Stimulated activated CD4-positive, alpha-beta T cell treated with anti-CD3 and anti-CD28 coated beads, Interleukin-1b, Interleukin-23, amount 100 ng/mL, for 1 hour (primary cell): ENCODE measurements at regions not wholly inside any gene's neighbourhood (a gene's known extent, or its start where the extent isn't known, plus 50 kb on each side); places are given as distances from the start of the nearest gene placed in this dataset.

Source experiments
- DNase-seq, 2 donors: peaks; one replicate each; pipeline ENCODE4 v3.0.0-alpha.2; 2020; ENCODE audit warnings: low read depth in 2 of 2

DNA sequence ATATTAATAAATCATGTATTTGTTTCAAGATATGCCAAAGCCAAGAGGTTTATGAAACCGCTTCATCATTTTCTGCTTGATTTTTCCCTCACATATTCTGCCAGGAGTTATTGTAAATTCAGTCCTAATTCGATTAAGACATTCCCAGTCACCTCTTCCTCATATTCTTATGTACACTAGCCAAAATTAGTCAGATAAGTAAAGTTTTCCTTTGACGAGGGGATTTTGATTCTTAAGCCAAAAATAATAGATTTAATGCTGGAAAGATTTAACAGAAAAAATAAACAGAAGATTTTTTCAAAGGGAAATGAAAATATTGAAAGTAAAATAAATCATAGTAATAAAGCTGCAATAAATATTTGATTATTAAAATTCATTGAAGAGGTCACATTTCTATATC, 51.0 kb upstream of the VEGFC start:
- no peak for DNase-seq

DNA sequence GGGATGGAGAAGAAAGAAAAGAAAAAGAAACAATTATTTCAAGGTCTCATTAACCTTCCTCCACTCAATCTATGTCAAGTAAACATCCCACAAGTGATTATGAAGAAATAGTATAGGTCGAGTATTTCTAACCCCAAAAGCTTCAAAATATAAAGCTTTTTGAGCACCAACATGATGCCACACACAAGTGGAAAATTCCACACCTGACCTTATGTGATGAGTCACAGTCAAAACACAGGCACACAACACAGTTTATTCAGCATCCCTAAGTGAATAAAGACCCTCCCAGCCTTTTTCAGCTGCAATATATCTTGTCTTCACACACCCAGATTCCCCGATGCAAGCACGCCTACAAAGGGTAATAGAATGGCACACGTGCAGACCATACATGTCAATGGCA, 51.7 kb upstream of the VEGFC start:
- DNase-seq, result no peak

DNA sequence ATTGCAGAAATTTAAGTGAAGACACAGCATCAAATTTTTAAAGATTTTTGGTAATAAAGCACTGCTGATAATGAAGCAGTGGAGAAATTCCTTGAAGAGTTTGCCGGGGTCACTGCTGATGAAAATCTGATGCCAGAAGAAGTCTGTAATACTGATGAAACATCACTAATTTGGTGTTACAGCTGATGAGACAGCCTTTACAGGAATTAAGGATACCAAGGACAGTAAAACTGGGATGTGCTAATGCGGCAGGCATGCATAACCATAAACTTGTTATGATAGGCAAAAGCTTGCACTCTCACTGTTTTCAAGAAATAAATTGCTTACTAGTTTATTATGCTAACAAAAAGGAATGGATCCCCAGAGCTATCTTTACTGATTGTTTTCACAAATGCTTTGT, 52.9 kb upstream of the VEGFC start:
- DNase-seq, result no peak

DNA sequence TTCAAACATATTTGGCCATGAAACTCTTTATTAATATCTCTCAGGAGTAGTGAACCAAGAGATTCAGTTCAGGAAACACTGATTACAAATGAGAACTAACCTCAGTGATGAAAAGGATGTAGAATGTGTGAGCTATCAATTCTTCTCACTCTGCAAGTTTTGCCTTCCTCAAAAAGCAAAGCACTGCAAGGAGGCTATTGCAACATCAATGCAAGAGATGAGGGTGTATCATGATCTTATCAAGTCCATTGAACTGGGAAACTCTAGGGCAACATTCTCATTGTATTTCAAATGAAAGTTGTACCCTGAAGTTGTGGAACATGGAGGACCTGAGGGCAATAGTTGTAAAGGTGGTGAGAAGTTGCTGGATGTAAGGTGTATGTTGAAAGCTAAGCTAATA, 56.4 kb upstream of the VEGFC start:
- DNase-seq, result no peak

DNA sequence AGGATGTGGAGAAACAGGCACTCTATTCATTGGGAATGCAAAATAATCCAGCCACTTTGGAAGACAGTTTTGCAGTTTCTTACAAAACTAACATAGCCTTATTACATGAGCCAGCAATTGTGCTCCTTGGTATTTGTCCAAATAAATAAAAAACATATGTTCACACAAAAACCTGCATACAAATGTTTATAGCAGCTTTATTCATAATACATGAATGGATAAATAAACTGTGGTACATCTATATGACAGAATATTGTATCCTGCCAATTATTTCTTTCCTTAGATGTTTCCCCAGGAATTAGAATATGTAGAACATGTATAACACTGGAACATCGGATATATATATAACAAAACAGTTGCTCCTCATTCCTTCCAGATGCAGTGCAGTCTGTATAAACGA, 57.7 kb upstream of the VEGFC start:
- DNase-seq, result no peak

DNA sequence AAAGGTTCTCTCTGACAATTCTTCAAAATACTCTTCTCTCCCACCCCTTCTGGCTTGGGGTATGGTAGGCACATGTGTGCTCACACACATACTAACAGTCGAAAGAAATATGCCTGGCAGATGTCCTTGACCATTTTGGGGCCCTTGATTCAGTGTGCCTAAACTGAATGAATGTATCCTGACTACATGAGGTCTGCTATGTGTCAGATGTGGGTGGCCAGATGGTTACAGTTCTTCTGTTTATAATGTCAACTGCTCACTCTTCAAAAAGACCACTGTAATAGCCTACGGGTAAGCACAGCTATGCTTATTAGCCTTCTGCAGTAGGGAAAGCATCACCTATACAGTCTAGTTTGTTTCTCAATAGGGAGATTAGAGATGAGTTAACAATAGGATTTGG, 63.7 kb upstream of the VEGFC start:
- no peak for DNase-seq

DNA sequence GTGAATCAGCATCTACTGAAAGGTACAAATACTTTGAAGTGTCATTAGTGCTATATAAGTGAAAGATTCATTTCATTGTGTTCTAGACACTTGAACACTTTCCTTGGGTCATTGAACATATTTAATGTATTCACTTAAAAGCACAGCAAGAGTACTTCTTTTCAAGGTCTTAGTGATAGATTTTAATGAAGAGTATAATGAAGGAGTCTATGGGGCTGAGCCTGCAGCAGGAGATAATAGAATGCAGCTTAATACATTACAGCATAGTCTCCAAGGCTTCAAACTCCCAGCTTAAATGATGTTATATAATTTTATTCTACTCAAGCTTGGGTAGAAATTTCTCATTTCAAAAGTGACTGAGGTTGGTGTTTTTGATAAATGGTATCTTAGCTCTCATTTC, 66.1 kb upstream of the VEGFC start:
- no peak for DNase-seq

DNA sequence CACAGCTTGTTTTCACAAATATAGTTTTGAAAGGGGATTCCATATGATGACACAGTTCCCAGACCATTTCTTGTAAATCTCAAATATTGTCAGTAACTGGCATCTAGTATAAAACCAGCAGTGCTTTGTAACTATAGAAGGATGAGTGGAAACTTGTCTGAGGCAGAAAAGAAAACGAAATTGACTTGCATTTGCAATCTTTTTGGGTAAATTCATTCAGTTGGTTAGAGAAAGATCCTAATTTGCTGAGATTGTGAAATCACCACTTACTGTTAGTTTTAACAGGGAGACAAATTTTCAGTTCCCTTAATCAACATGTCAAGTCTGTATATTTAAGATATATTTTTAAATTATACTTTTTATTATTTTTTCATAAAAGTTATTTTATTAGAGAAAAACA, 71.5 kb upstream of the VEGFC start:
- DNase-seq, result no peak

DNA sequence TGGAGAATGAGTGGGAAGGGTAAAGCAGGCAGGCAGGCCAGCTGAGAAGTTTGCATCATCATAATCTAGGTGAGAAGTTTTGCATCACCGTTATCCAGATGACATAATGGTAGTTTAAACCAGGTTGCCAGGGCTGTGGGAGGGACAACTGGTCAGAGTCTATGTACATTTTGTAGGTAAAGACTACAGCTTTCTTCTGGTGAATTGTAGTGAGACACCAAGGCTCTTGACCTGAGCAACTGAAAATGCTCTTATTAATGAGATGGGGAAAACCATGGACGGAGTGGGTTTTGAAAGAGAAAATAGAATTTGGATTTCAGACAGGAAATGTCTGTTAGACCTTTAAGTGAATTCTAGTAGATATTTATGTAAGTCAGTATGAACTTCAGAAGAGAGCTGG, 76.0 kb upstream of the VEGFC start:
- DNase-seq, result no peak

DNA sequence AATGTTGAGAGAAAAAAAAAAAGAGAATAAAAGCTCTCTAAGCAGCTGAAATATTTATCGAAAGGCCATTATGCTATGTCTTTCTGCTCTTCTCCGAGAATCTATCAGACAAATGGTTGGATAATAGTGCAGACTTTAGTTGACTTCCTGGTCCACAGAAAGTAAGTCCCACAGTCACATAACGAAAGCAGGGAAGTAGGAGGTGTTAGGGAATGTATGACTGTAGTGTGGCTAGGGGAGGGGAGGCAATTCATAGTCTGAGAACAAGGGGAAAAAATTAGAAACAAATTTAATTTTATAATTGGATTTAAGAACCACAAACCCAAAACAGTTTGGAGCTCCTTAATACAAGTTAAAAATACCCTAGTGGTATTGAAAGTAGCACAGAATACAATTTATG, 79.7 kb upstream of the VEGFC start:
- no peak for DNase-seq

DNA sequence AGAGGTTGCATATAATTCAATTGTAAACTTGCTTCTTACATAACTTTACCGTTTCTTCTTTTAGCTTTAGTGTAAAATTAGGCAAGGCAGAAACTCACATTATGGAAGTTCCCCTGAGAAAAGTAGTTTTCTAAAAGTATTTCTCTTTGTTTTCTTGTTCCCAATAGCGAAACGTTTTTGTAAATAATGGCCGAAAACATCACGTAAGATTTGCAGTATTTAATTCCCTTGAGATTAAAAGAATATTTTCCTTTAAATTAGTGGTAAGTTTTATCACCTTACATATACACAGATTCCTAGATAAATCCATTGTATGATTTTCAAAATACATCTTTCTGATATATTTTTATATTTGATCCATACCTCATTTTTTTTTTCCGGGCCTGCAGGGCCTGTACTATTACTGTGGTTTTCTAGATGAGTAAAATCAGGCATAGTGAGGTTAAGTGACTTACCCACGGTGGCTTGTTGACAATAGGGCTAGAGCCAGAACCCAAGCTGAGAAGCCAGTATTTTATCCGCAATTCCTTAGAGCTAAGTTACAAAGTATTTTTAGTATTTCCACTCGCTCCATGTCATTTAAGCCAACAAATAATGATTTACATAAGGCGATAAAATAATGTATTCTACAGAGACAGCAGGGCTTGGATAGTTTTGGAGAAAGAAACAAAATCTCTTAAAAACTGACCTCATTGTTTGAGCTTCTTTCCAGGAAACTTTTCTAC, 82.2 kb upstream of the VEGFC start:
- no peak for DNase-seq

DNA sequence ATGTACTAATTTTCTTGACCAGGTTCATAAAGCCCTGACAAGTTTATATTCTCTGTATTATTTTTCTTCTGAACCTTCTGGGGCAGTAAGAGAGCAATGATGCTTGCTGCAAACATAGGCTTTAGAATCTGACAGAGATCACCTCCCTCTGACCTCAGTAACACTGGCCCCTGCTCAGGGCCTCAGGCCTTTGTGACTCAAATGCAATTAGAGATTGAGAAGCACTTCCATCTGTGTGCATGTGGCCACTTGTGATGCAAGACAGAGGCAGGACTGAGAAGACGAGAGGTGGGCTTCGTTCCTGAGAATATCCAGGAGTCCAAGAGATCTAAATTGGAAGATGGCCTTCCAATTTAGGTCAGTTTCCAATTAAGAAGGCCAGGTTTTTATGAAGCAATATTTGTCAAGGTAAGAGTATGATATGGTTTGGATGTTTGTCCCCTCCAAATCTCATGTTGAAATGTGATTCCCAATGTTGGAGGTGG, 82.8 kb upstream of the VEGFC start:
- DNase-seq, result no peak

DNA sequence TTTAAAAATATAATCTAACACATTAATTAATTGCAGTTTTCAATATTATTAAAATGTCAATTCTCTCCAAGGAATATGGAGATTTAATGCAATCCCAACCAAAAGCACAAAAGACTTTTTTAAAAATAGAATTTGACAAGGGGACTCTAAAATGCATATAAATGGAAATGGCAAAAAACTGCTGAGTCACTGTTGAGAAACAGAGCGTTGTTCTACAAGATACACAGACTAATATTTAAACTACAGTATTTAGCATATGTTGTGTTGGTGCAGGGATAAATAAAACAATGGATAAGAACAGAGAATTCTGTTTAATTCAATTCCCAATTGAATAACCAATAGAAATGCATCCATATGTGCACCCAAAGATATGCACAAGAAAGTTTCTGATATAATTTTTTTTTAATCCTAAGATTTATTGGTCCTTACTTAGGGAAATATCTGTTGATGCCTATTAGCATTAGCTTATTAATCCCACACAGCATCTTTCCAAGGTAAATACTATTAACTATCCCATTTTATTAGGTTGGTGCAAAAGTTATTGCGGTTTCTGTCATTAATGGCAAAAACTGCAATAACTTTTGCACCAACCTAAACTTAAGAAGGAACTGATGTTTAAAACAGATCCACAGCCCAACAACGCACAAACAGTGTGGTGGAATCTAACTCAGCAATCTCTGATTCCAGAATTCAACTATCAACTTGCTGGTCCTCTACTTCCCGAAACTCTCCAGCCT, 86.8 kb upstream of the VEGFC start:
- no peak for DNase-seq

DNA sequence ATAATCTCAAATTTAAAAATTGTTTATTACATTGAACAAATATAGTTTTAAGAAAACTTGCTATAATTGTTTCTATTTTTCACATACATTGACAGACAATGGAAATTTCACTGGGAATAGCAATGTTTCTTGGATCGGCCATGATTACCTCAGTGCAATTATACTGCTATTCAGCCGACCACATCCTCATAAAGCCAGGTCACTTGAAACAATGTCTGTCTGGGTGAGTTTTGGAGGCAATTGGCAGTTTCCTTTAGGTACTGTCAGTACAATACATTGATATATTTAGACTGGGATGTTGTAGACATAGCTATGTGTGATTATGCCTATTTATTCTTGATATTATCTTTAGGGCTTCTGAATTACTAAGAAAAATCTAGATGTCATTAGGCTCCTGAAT, 89.5 kb upstream of the VEGFC start:
- DNase-seq, result no peak

DNA sequence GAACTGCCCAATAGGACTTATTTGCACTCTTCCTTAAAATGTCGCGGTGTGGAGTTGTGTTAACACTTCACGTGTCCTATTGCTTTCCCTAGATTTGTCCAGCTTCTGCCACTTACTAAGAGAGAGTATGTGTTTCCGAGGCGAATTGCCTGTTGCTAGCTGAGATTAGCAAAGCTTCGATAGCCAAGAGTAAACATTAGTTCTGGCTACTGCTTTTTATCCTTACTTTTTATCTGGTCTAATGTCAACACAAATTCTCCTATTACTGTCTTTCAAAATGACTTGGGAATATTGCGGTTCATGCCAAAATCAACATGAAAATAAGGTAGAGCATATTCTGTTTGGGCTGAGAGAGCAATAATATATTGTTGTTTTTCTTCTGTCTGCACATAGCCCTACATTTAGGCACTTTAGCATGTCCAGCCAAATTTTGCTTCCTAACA, 90.4 kb upstream of the VEGFC start:
- no peak for DNase-seq

DNA sequence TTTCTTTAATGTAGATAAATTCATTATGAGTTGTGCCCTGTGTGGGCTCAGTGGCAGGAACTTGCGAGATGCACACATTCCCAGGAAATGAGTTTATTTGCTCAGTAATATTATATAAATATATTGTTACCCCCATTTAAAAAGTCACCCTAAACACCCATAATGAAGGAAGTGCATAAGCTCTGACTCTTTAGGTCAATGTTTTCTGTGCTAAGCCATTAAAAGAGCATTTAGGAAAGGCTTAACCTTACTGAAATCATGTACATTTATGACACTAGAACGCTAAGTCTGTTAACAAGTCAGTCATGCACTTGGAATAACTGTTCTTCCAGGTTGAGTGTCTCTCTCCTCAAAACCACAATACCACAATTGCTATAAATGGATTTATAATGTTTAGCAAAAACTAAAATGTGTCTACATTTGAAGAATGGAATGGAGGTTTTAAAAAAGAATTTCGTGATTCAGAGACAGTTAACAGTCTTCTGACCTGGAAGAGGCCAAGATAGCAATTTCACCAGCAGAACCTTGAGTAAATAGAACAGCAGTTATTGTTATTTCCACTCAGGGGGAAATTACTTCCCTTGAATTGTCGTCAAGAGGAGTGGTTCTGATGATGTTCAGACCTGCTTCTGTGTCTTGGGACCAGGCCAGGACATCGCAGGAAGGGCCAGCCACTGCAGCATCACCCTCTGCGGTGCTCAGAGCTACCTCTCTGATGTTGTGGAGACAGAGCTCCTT, 91.1 kb upstream of the VEGFC start:
- no peak for DNase-seq

DNA sequence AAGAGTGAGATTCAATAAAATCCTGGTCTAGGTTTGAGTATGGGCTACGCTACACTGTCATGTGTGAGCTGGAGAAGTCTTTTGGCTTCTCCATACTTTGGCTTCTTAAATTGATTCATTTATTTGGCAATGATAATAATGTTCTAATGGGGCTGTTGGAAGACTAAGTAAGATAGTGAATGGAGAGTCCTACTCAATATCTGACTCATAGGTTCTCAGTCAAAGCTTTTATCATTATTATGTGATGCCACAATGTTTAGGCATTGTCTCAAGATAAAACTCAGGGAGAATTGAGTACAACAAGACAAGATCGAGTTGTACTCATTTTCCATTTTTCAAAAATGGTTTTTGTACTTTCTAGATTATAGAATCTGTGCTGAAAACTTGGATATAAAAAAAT, 92.5 kb upstream of the VEGFC start:
- DNase-seq, result no peak

DNA sequence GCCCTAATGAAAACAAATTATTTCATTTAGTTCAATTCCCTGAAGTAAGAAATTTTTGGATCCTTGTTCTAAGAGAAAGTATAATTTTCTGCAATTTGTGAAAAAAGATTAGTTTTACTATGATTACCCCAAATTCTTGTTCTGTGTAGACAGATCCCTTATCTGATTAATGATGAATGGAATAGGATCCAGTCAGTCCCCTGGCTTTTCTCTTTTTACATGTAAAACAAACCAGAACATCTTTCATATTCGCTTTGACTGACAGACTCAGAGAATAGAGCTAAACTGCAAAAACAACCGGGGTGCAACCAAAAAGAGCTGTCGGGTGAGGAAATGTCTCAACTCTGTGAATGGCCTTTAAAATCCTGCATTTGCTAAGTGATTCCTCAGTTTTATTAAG, 93.4 kb upstream of the VEGFC start:
- no peak for DNase-seq

DNA sequence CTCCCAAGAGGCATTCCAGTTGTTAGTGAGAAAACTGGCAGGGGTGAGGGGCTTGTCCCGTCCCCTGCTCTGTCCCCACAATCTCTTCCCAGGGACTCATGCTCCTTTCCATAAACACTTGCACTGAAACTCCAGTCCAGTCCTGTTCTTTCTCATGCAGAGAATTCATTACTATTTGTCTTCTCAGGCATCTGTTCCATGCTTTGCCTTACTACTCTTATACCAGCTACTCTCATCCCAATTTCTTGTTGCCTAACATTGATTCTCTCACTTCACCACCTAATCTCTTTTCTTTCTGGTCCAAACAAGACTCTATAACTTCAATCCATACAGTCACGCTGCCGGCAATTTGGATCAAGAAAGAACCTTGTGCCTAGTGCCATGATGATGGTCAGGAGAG, 97.1 kb upstream of the VEGFC start:
- DNase-seq, result no peak

DNA sequence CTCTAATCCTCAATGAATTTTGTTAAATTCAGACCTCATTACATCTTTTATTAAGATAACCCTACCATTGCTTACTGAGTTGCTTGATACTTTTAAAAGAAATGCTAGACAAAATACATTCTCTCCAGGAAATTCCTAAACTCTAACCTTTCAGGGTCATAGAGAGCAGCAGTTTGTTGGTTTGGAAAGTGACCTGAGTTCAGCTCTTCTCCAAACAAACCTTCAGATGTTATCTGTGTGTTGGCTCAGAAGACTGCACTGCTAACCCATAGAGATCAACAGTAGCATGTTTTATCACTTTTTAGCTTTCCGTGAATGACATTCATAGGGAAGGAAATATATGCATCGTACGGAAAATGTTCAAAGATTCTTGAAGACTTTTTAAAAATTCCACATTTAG, 101.8 kb upstream of the VEGFC start:
- no peak for DNase-seq

DNA sequence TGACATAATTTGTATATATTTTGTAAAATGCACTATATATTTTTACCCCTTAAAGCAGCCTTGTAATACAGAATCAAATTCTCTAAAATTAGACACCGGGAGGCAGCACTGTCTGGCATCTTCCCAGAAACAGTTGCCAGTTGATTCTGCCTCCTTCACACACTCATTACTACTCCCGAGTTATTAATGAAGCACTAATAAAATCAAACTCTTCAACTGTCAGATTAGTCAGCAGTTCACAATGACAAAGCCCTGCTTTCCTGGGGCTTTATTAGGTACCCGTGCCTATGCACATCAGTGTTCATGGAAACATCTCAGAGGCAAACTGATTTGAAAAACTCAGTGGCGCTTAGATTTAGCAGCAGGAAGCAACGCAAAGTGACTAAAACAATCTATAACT, 103.5 kb upstream of the VEGFC start:
- no peak for DNase-seq

DNA sequence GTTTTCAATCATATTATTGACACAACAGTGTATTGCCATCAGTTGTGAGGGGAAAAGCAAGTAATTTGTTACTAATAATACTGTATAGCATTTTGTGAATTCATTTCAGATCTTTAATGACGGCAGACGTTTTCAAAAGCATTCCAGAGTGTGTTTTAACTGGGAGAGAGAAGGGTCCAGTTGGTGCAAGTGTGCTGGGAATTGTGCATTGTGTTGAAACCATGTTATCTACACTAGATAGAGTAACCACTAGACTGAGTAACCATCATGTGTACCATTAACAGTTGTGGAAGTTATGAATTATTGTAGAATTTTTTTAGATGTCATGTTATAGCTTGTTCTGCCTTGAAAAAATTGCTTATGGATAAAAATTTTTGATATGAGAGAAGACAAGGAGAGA, 104.5 kb upstream of the VEGFC start:
- no peak for DNase-seq

DNA sequence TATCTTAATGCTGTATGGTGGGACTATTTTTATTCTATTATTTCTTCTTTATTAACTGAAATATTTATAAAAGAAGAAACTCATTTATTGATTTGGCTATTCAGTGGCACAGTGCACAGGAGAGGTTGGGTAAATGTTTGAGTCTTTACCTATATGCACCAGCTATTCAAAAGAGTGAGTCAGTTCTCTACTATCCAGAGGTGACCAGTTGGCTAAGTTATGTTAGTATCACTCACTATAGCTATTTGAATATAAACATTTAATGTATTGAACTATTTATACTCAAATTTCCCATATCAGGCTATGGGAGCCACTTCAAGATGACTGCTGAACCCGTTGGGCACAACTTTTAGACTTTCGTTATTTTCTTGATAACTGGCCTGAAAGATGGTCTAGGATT, 106.1 kb upstream of the VEGFC start:
- DNase-seq, result no peak
